ENCODE measurements at regions not wholly inside any gene's neighbourhood (a gene's known extent, or its start where the extent isn't known, plus 50 kb on each side); places are given as distances from the start of the nearest gene placed in this dataset.

GRCh38 chrX:99750721-99751120 lies 659.4 kb downstream of the PCDH19 start:
- in situ Hi-C loops (cut with MboI; ENCODE audit: low pct_unique_long_range_greater_than_20kb, low sequenced_read_pairs, unreplicated experiment), result no loop called here
- DNase-seq (ENCODE audit: low spot score), result no peak
- no peak for TF ChIP-seq CTCF (IDR thresholded peaks at IDR 0.05; ENCODE audit: extremely low read depth, insufficient read depth, missing control alignments)

GRCh38 chrX:99722094-99722493 lies 688.0 kb downstream of the PCDH19 start:
- in situ Hi-C loops (cut with MboI; ENCODE audit: low pct_unique_long_range_greater_than_20kb, low sequenced_read_pairs, unreplicated experiment), result no loop called here
- TF ChIP-seq CTCF (IDR thresholded peaks at IDR 0.05; ENCODE audit: extremely low read depth, insufficient read depth, missing control alignments), result no peak
- DNase-seq (ENCODE audit: low spot score), result no peak

- TF ChIP-seq CTCF (IDR thresholded peaks at IDR 0.05; ENCODE audit: extremely low read depth, insufficient read depth, missing control alignments), result no peak
- no peak for DNase-seq (ENCODE audit: low spot score)
- in situ Hi-C loops (cut with MboI; ENCODE audit: low pct_unique_long_range_greater_than_20kb, low sequenced_read_pairs, unreplicated experiment), result no loop called here
Measured at GRCh38 chrX:99719140-99719539, 690.9 kb downstream of the PCDH19 start.

- no peak for TF ChIP-seq CTCF (IDR thresholded peaks at IDR 0.05; ENCODE audit: extremely low read depth, insufficient read depth, missing control alignments)
- in situ Hi-C loops (cut with MboI; ENCODE audit: low pct_unique_long_range_greater_than_20kb, low sequenced_read_pairs, unreplicated experiment), result no loop called here
- DNase-seq (ENCODE audit: low spot score), result no peak
Measured at GRCh38 chrX:99717716-99718115, 692.4 kb downstream of the PCDH19 start.

- DNase-seq (ENCODE audit: low spot score), result no peak
- TF ChIP-seq CTCF (IDR thresholded peaks at IDR 0.05; ENCODE audit: extremely low read depth, insufficient read depth, missing control alignments), result no peak
- in situ Hi-C loops (cut with MboI; ENCODE audit: low pct_unique_long_range_greater_than_20kb, low sequenced_read_pairs, unreplicated experiment), result no loop called here
Measured at GRCh38 chrX:99705701-99706100, 704.4 kb downstream of the PCDH19 start.

- DNase-seq (ENCODE audit: low spot score), result no peak
- in situ Hi-C loops (cut with MboI; ENCODE audit: low pct_unique_long_range_greater_than_20kb, low sequenced_read_pairs, unreplicated experiment), result no loop called here
Measured at GRCh38 chrX:99703473-99703872, 706.6 kb downstream of the PCDH19 start.

More at GRCh38 chrX:99703473-99703872, 706.6 kb downstream of the PCDH19 start:
- TF ChIP-seq CTCF (IDR thresholded peaks at IDR 0.05; ENCODE audit: extremely low read depth, insufficient read depth, missing control alignments), result no peak

All from GM13977 (cell line).